ENCODE measurements at regions not wholly inside any gene's neighbourhood (a gene's known extent, or its start where the extent isn't known, plus 50 kb on each side); places are given as distances from the start of the nearest gene placed in this dataset.

DNA sequence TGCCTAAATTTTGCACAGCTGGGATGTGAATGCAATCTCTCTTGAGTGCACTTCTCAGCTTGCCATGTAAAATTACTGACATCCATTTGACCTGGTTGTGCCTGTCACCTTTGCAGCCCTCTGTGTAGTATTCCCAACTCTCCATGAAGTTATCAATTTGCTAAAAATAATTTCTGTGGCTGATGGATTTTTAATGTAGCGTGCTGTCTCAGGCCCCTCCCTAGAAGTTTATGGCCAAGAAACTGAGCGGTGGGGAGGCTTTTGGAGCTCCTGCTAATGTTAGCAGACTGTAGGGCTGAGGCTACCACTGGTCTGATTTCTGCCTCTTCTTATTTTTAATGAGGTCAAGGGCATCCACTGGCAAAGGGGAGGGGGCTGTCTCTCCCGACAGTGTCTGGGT is 577.0 kb upstream of the DPP6 start:
- no peak for DNase-seq

DNA sequence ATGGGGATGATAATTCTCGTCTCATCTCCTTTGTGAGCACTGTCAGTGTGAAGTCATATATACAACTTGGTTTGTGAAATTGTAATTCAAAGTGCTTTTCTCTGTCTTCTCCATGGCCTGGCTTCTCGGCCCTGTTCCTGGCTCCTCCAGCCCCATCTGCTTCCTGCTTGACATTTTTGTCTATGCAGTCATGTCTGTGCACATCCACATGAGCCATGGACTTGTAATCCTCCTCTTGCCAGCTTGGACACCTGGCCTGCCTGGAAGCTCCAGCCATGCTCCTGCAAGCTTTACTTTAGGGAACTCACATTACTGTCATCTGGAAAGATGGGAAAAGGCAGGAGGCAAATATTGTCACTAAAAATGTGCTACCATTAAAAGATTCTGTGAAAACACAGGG is 576.0 kb upstream of the DPP6 start:
- DNase-seq = no peak

DNA sequence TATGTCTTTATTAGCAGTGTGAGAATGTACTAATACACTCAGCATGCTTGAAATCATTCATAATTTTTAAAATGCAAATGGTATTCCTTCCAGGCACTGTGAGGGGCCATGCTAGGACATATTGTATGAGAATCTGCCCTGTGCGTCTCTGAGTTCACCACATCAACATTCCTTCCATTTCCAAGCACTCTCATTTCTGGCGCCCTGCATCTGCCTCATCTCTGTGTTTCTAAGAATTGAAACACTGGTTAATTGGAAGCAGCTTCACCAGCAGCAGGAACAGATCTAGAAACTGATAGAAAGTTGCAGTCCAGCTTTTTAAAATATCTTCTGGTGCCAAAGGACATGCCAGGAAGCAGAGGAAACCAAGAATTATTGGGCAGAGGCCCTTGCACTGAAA is 555.9 kb upstream of the DPP6 start:
- DNase-seq = no peak

DNA sequence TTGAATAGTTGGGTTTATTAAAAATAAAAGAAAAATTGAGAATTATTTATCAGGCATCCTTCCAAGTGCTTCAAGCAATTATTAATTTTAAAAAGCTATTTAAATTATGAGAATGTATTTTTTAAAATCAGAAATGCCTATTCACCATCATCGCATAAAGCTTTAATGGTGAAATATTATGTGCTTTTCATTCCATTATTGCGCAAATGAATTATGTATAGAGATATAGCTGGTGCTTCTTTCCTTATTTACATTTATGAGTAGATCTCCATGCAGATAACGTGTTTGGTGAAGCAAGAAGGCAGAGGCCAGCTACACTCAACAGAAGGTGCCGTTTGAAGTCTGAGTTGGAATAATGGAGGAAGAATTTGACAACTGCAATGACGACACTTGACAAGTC is 549.1 kb upstream of the DPP6 start:
- no peak for DNase-seq

DNA sequence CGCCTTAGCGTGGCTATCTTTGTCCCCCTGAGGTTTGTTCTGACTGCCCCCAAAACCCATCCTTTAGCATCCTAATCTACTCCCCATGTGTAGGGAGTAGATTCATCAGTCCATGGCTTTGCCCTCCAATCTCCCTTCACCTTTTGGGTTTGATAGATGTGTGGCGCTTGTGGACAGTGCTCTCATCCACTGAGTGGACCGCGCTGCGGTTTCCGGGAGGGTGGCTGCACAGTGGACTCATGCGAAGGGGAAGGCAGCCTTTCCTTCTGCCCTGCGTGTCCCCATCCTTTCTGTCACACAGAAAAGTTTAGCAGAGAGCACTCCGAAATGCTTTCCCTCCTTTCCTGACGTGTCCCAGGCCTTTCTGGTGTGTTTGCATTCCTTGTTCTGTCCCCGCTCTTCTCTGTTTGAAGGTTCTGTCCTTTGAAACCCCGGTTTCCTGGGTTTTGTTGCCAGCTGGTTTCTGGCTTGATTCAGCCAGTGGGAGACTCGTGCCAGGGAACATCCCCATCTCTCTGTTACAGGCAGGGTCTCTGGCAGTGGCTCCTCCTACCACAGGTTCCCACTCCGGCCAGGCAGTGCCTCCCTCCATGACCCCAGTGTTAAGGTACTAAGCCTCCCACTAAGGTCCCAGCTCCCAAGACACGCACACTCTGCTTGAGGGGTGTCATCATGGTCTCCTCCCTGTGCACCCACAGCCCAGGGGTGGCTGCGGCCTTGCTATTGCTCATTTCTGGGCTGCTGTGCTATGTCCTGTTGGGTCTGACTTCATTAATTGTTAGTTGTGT is 547.7 kb upstream of the DPP6 start:
- no peak for DNase-seq

DNA sequence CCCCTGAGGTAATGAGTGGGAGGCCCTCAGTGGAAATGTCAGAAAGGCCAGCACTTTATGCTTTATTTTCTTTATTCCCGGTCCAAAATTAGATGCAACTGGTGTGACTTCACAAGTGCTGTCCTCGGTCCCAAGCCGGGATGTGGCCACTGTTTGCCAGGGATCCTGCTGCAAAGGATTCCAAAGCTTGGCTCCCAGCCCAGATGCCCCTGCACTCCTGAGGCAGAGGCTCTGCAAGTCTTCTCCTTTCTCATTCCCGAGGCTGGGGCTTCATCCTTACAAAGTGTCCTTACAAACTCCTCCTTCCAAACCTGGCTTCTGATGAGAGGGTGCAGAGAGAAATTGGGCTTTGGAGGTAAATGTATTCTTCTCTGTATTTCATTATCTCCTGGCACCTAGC is 544.3 kb upstream of the DPP6 start:
- DNase-seq = no peak

DNA sequence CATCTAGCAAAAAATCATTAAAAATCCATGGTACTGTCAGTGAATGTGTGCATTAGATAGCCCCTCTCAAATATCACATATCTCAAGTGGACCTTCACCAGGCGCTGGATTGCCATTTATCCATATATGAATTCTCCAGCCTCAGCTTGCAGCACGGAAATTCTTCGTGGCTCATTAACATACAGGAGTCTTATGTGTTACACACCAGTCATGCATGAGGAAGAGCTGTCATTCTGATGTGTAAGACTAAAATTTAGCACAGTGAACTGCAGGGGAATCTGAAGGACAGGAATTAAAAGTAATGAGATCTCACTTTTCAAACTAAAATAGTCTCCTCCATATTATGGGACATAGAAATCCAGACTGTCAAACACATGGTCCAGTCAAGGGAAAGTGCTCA is 542.4 kb upstream of the DPP6 start:
- DNase-seq = no peak

DNA sequence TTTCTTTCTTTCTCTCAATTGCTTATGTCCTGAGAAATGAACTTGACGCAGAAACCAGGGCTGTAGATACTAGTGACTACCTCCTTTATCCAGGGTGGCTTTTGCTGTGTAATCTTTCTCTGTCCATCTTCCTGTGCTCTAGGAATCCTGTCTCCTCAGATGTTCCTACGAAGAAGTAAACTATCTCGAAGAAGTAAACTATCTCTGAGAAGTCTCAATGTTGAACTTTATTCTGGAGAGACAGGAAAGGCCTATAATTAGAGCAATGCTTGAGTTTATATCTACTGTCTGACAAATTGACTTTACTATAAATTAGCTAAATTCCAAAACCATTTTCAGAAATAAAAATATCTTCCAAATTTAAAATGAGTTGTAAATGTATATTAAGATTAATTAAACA is 541.5 kb upstream of the DPP6 start:
- no peak for DNase-seq

DNA sequence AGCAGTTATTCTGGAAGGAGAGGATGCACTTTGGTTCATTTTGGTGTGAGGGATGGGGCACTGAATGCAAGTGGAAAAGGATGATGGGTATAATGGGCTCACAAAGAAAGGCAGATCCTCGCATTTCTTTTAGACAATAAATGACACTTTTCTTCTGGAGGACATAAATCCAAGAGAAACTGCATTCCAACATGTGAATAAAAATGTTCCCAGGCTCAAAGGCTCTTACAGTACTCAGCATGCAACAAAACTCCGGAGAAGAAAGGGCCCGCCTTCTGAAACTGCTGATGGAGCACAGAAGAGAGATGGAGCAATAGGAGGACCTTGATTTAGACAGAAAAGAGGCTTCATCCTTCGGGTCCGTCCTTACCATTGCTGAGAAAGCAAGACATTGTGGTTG is 538.2 kb upstream of the DPP6 start:
- DNase-seq = no peak

DNA sequence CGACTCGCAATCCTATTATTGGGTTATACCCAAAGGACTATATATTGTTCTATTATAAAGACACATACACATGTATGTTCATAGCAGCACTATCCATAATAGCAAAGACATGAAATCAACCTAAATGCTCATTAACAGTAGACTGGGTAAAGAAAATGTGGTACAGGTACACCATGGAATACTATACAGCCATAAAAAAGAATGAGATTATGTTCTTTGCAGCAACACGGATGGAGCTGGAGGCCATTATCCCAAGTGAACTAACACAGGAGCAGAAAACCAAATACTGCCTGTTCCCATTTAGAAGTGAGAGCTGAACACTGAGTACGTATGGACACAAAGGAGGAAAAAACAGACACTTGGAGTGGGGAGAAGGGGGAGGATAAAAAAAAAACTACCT is 536.8 kb upstream of the DPP6 start:
- DNase-seq = no peak

DNA sequence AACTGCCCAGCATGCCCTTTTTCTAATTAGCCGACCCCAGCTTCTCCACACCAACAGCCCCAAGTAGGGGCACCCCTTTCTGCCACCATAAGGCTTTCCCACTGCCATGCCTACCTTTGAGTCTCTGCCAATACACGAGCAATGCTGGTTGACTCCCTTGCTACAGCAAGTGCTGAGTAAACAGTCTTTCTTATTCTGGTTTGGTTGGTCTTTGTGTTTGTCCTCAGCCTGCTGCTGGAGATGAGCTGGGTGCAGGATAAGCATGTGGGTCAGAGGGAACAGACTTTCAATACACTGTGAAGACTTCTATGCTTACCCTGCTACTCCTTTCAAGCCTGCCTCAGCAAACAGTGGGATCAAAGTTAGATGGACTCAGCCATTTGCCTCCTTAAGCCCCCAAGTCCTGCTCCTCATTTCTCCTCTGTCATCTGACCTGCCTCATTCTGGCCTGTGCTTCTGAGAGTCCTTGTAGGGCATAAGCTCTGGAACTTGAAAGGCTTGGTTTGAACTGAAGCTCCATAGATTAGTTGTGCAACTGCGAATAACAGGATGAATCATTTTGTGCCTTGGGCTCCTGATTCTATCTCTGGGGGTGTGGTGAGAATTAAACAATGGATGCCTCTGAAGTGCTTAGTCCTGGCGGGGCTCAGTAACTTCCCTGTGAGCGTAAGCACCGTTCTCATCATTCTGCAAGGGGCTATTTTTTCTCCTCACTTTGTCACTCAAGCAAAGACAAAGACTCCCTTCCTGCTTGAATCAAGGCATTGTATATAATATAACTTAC is 533.8 kb upstream of the DPP6 start:
- no peak for DNase-seq

DNA sequence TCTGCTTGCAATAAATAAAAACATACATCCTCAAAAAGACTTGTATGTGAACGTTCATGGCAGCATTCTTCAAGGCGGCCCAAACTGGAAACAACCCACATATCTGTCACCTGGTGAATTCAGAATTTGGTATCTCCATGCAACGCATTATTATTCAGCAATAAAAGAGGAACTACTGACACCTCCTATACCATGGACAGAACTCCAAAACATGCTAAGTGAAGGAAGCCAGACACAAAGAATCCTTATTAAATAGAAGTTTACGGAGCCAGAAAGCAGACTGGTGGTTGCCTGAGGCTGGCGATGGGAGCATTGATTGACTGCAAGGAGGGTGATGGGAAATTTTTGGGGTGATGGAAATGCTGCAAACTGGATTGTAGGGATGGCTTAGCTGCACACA is 530.8 kb upstream of the DPP6 start:
- DNase-seq = no peak

DNA sequence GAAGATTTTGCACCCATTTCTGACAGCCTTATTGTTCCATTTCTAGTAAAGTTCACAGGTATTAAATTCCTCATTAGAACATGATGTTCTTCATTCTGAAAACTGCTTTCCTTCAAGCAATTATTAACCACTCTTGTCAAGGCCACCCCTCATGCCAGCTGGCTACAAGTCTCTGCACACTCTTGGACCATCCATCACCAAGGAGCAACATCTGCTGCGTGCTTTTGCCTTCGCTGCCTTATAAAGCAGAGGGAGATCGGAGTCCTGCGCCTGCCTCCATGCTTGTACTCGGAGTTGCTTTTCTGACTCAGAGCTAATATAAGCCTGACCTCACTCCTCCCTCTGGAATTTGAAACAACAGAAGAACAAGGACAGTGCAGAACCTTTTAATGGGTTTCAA is 529.9 kb upstream of the DPP6 start:
- no peak for DNase-seq

DNA sequence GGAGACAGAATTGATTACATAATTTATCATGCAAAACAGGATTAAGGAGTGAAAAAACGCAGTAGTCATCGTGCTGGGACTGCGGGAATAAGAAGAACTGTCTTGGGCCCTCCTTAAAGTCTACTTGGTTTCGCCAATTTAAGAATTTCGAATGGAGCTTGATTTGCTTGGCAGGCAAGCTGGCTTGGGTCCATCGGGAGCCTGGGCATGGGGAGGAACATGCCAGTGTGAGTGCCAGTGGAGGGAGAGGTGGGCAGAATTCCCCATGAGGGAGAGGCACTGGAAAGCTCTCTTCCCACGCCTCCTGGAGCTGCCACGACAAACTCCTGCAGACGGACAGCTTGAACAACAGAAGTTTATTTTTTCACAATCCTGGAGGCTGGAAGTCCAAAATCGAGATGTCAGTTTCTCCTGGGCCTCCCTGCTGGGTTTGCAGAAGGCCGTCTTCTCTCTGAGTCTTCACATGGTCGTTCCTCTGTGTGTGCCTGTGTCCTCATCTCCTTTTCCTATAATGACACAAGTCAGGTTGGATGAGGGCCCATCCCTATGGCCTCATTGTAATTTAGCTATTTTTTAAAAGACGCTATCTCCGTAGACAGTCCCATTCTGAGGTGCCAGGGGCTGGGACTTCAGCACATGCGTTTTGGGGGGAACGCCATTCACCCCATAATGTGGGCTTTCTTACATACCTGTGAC is 528.7 kb upstream of the DPP6 start:
- no peak for DNase-seq

DNA sequence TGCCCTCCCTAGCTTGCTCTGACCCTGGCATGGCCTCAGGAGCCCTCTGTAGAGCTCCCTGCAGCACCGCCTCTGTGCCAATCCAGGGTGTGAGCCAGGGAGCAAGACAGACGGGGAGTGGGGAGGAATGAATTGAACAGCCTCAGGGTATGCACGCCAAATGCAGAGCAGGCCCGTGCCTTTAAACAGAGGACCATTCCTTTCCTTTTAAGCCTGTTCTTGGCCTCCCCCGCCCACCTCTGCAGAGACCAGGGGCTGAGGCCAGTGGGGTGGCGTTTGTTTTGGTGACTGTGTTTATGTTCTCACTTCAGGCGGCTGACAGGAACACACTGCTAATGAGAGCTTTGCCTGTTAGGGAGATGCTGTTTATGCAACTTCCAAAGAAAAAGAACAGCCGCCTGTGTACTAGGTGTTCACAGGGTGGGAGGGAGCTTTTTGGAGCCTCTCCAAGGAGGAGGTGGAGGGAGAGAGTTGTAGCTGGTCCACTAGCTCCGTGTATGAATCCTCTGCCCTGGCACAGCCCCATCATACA is 528.1 kb upstream of the DPP6 start:
- DNase-seq = no peak

DNA sequence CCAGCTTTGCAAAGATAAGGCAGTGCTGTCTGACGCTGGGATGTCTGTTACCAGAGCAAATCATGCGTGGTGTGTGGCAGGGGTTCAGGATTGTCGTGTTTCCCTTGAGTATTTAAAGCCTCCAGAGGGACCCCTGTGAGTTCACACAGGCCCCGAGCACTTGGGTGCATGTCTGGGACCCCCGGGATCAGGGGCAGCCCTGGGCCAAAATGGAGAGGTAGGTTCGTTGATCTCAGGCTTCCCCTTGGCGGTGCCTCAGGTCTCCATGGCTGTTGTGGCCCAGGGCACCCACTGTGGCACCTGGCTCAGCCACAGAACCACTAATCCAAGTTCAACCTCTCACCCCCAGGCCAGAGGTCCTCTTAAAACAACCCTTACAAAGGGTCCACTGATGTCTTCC is 523.1 kb upstream of the DPP6 start:
- DNase-seq = no peak

DNA sequence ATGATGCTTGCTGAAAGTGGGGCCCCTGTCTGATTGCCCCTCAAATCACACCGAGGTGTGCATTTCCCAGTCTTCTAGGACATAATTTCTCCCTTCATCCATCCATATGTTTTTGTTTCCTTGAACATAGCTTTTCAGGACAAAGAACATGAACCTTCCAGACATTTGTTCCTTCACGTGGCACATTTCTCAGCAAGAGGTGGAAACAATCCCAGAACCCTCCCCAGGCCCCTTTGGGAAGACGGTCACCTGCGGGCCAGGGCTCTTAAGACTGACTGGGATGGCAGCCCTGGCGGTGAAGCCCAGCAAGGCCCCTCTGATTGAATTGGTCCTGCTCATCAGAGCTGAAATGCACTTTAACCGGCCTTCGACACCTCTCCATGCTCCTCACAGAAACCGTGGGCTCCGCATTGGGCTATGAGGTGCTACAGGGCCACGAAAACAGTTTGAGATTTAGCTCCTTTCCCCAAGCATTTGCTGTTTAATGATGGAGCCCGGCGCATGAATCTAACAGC is 522.5 kb upstream of the DPP6 start:
- no peak for DNase-seq

DNA sequence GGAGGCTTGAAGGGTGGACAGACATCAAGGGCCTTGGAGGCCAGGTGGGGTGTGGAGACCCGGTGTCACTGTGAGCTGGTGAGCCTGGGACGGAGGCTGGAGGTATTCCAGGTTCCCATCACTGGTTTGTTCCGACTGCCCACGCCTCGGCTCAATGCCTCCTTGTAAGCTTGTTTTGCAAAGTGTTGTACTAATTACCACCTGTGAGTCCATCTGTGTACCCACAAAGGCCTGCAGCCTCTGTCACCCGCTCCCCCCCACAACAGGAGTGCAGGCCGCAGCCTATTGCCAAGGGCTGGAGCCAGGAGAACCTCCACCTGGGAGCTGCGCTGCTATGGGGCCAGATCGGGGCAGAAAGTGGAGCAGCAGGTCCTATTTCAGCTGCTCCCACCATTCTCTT is 521.8 kb upstream of the DPP6 start:
- no peak for DNase-seq

DNA sequence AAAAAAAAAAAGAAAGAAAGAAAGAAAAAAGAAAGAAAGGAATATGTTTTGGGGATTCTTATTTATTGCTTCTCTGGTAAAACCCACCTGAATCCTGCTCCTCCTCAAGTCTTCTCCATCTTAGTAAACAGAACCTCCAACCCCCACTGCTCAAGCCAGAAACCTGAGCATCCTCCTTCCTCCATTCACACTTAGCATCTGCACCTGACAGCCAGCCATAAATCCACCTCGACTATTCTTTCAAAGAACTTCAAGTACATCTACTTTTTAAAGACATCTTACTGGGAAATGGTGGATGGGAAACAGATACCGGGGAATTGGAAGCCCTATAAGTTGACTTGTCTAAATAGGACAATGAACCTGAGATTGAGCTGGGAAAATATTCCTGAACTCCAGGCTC is 519.9 kb upstream of the DPP6 start:
- DNase-seq = no peak

DNA sequence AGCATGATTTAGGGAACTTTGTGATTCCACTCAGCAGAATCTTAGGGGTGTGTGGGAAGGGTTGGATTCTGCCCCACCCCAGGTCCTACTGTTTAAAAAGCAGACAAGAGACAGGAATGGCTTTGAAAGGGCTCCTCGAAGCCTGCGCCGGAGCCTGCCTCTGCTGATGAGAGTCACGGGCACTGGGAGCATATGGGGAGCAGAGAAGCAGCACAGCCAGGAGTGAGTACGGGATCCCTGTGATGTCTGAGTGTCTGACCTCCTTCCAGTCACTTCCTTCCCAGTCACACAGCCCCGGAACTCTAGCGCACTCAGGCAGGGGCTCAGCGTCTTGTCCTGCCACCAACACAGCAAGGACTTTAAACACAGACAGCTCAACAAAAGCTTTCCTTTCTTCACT is 514.9 kb upstream of the DPP6 start:
- DNase-seq = no peak

DNA sequence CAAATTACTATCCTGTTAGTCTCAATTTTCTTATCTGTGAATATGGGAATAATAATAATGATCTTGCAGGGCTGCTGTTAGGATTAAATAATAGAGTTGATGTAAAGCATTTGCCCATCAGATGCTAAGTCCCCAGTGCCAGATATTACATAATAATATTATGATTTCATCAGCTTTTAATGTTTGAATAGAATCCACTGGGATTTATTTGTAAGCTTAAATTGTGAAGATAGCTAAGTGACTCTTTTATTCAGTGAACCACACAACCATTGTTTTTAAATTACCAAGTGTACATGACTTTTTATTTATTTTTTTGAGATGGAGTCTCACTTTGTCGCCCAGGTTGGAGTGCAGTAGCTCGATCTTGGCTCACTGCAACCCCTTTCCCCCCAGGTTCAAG is 510.3 kb upstream of the DPP6 start:
- no peak for DNase-seq

DNA sequence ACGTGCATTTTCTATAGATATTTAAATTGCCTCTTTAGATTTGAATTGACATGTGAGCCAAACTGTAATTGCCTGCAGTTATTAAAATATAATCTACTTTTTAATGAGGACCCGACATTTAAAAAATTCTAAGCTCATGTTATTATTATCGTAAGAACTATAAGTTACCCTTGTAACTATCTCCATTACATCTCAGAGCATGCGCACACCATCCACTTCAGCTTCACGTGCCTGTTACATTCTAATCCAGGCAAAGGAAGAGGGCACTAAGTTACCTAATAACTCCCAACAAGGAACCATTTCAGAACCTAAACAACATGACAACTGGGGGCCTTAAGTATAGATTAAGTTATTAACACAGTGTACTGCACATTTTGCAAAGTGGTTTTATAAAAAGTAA is 509.0 kb upstream of the DPP6 start:
- DNase-seq = no peak

DNA sequence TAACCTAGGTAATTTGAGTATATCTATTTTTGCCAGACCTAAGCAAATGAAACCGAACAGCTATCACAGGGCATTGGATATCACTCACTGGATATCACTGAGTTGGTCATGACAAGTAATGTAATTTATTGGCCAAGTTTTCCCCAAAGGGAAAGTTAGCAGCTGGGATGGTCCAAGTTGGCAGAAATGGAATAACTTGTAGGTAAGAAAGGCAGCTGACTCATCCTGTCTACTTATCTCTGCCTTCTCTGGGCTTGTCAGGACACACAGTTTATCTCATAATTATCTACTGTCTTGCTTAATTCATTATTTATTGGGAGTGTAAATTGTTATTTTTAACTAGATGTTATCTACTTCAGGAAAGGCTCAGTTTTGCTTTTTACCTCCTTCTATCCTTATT is 502.0 kb upstream of the DPP6 start:
- DNase-seq = no peak

DNA sequence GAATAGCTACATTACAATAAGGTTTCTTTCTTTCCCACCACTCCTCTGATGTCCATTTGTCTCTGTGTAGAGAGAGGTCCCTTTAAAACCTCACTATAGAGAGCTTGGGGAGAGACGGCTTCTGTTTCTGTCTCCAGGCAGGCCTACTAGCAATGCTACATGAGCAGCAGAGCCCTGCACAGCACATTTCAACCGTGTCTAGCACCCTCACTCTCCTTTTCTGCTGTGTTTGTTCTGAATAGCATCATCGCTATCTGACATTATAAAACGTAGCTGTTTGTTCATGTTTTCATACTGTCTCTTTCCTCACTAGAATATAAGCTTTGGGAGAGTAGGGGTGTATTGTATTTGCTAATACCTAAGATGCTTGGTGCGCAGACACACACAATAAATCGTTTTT is 487.8 kb upstream of the DPP6 start:
- no peak for DNase-seq
